Mesenchymal stem cell (in vitro differentiated cells and primary cell): ENCODE measurements at regions not wholly inside any gene's neighbourhood (a gene's known extent, or its start where the extent isn't known, plus 50 kb on each side); places are given as distances from the start of the nearest gene placed in this dataset.

Experiments used
- DNase-seq: peaks from one replicate; pipeline ENCODE4 v3.0.0-alpha.2; 2013
- H2AFZ ChIP-seq: one replicate; pipeline ENCODE4 v1.6.1; 2013; ENCODE audit warnings: low read depth, mild to moderate bottlenecking, control low read depth, inconsistent platforms, low read length, moderate library complexity
- H2AK5ac ChIP-seq: 2 replicates; pipeline ENCODE4 v1.6.1; 2013; ENCODE audit warnings: low read length, moderate library complexity, mild to moderate bottlenecking, inconsistent platforms; ENCODE audit not compliant: severe bottlenecking
- H2BK120ac ChIP-seq: one replicate; pipeline ENCODE4 v1.6.1; 2013; ENCODE audit warnings: low read depth, mild to moderate bottlenecking, inconsistent platforms, low read length, moderate library complexity
- H2BK12ac ChIP-seq, 2 experiments: one replicate each; pipeline ENCODE4 v1.6.1; 2013; ENCODE audit warnings: inconsistent platforms in 2 of 2, low read length in 2 of 2, mild to moderate bottlenecking in 2 of 2, moderate library complexity in 2 of 2, control low read depth in 1 of 2
- H2BK15ac ChIP-seq: one replicate; pipeline ENCODE4 v1.6.1; 2013; ENCODE audit warnings: mild to moderate bottlenecking, low read depth, inconsistent platforms; ENCODE audit not compliant: poor library complexity, severe bottlenecking
- H2BK5ac ChIP-seq: 2 replicates; pipeline ENCODE4 v1.6.1; 2013; ENCODE audit warnings: low read depth, mild to moderate bottlenecking, low read length, control low read depth, inconsistent platforms; ENCODE audit not compliant: poor library complexity, severe bottlenecking
- H3K14ac ChIP-seq, 2 experiments: one replicate each; pipeline ENCODE4 v1.6.1; 2013; ENCODE audit warnings: inconsistent platforms in 2 of 2, low read length in 2 of 2, control low read depth in 1 of 2, mild to moderate bottlenecking in 1 of 2, moderate library complexity in 1 of 2
- H3K18ac ChIP-seq, 2 experiments: one replicate each; pipeline ENCODE4 v1.6.1; 2013; ENCODE audit warnings: inconsistent platforms in 2 of 2, low read length in 2 of 2, control low read depth in 1 of 2, low read depth in 1 of 2, mild to moderate bottlenecking in 1 of 2
- H3K23ac ChIP-seq, 2 experiments: one replicate each; pipeline ENCODE4 v1.6.1; 2013; ENCODE audit warnings: inconsistent platforms in 2 of 2, low read length in 2 of 2, mild to moderate bottlenecking in 2 of 2, moderate library complexity in 2 of 2, control low read depth in 1 of 2
- H3K27ac ChIP-seq: 2 replicates; pipeline ENCODE4 v1.5.1; 2013; ENCODE audit warnings: mild to moderate bottlenecking, moderate library complexity, low read length, control low read depth, inconsistent platforms; ENCODE audit not compliant: poor library complexity, severe bottlenecking
- H3K27me3 ChIP-seq, 2 experiments: 2 replicates each; pipeline versions ENCODE4 v1.6.1 to v1.7.0; 2013; ENCODE audit warnings: low read length in 2 of 2, mild to moderate bottlenecking in 2 of 2, moderate library complexity in 2 of 2, control low read depth in 1 of 2, inconsistent platforms in 1 of 2; ENCODE audit not compliant: control insufficient read depth in 1 of 2, insufficient read depth in 1 of 2
- H3K36me3 ChIP-seq, 2 experiments: 2 replicates each; pipeline versions ENCODE4 v1.6.1 to v1.7.0; 2013; ENCODE audit warnings: low read length in 2 of 2, control low read depth in 1 of 2, inconsistent platforms in 1 of 2, low read depth in 1 of 2, mild to moderate bottlenecking in 1 of 2; ENCODE audit not compliant: insufficient read depth in 2 of 2, control insufficient read depth in 1 of 2
- H3K4ac ChIP-seq, 2 experiments: one replicate each; pipeline ENCODE4 v1.6.1; 2013; ENCODE audit warnings: inconsistent platforms in 2 of 2, low read length in 2 of 2, mild to moderate bottlenecking in 2 of 2, moderate library complexity in 2 of 2, control low read depth in 1 of 2, low read depth in 1 of 2
- H3K4me1 ChIP-seq: 2 replicates; pipeline ENCODE4 v1.6.1; 2013; ENCODE audit warnings: low read depth, low read length, control low read depth; ENCODE audit not compliant: control insufficient read depth, insufficient read depth
- H3K4me2 ChIP-seq: 2 replicates; pipeline ENCODE4 v1.6.1; 2013; ENCODE audit warnings: low read length, mild to moderate bottlenecking, inconsistent platforms; ENCODE audit not compliant: poor library complexity, severe bottlenecking
- H3K4me3 ChIP-seq, 2 experiments: 2 replicates each; pipeline versions ENCODE4 v1.5.1 to v1.7.0; 2013; ENCODE audit warnings: low read length in 2 of 2, mild to moderate bottlenecking in 2 of 2, control low read depth in 1 of 2, low read depth in 1 of 2; ENCODE audit not compliant: insufficient read depth in 1 of 2
- H3K79me1 ChIP-seq: replicated peaks from 2 replicates; pipeline ENCODE4 v1.6.1; 2013; ENCODE audit warnings: mild to moderate bottlenecking, control low read depth, low read length, inconsistent platforms; ENCODE audit not compliant: poor library complexity, severe bottlenecking
- H3K9ac ChIP-seq: 2 replicates; pipeline ENCODE4 v1.7.0; 2013; ENCODE audit warnings: mild to moderate bottlenecking, low read length, moderate library complexity
- H3K9me3 ChIP-seq: 2 replicates; pipeline ENCODE4 v1.7.0; 2013; ENCODE audit warnings: mild to moderate bottlenecking, low read length; ENCODE audit not compliant: control insufficient read depth
- H4K8ac ChIP-seq: one replicate; pipeline ENCODE4 v1.6.1; 2013; ENCODE audit warnings: inconsistent platforms, mild to moderate bottlenecking, low read length, moderate library complexity
- H4K91ac ChIP-seq: one replicate; pipeline ENCODE4 v1.6.1; 2013; ENCODE audit warnings: mild to moderate bottlenecking, low read length, inconsistent platforms
- WGBS: methylation state at CpG from one replicate; pipeline ENCODE4 v1.1.7; 2013; ENCODE audit warnings: mixed read lengths; 5-methylcytosine and 5-hydroxymethylcytosine counted together

DNA sequence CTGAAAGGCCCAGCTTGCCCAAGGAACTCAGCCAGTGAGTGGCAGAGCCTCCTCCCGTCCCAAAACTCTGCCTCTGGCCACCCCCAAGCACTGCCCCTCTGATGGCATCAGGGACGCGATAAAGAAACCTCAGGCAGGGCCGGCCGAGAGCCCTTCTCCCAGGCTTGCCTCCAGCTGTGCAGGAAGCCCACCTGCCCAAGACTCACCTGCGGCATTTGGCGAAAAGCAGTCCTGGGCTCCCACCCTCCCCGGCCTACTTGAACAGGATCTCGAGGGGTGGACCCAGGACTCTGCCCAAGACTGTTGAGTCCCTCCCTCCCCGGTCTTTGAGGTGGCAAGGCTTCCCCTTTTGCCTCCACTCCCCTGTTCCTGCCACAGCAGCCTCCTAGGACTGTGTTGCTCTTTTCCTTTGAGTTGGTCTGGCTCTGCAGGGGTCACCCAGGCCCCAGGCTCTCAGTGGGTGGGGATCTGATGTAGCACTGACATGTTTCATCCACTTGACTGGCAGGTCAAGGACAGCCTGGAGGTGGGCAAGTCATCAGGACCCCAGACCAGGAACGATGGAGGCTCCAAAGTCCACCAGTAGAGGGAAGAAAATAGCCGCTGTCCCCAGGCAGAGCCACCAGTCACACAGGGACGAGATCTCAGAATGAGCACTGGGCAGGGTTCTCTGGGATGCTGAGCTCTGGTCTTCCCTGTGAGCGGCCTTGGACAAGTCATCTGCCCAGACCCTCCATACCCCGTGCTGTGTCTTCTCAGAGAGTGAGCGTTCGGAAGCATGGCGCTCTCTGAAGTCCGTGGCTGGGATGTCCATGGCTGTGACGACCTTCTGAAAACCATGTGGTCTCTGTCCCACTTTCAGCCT, 111.0 kb upstream of the TNRC6C start:
- no peak overlapping the region for H3K4me3 ChIP-seq
- 88% methylated on average over 20 of the region's 20 CpGs for WGBS
- H3K4ac ChIP-seq: no peak overlapping the region
- H2BK120ac ChIP-seq: no peak overlapping the region
- no peaks in the 10 kb centered on the region for H3K36me3 ChIP-seq
- peaks cover 28 to 46% of the 10 kb centered on the region in 2 experiments for H3K27me3 ChIP-seq
- H3K18ac ChIP-seq: no peak overlapping the region
- H2BK15ac ChIP-seq: no peak overlapping the region
- H4K8ac ChIP-seq: no peak overlapping the region
- no peak overlapping the region for H2AK5ac ChIP-seq
- H3K23ac ChIP-seq: no peak overlapping the region
- no peak for DNase-seq
- no peak overlapping the region for H3K14ac ChIP-seq
- H2BK12ac ChIP-seq: no peak overlapping the region
- H2BK5ac ChIP-seq: no peak overlapping the region
- H3K9me3 ChIP-seq: no peaks in the 10 kb centered on the region
- no peak overlapping the region for H3K4me2 ChIP-seq
- H2AFZ ChIP-seq: no peak overlapping the region
- no peak overlapping the region for H3K27ac ChIP-seq
- peaks cover 8% of the 10 kb centered on the region for H3K4me1 ChIP-seq
- H3K79me1 ChIP-seq: no peaks in the 10 kb centered on the region
- no peak overlapping the region for H4K91ac ChIP-seq
- H3K9ac ChIP-seq: no peak overlapping the region

GRCh38 chr17:77848257-77848656, 110.2 kb upstream of the TNRC6C start:
- Histone ChIP-seq H3K4me3 (no peak overlapping the region), H3K23ac (no peak overlapping the region), H3K27ac (no peak overlapping the region), H3K4me1 (peaks cover 2% of the 10 kb centered on the region), H3K18ac (no peak overlapping the region), H2AFZ (no peak overlapping the region), H2BK12ac (no peak overlapping the region), H2AK5ac (no peak overlapping the region), H3K9ac (no peak overlapping the region), H4K91ac (no peak overlapping the region), H3K36me3 (no peaks in the 10 kb centered on the region), H4K8ac (no peak overlapping the region), H2BK120ac (no peak overlapping the region), H3K4ac (no peak overlapping the region), H3K4me2 (no peak overlapping the region), H3K14ac (no peak overlapping the region), H2BK15ac (no peak overlapping the region), H3K27me3 (peaks cover 30 to 51% of the 10 kb centered on the region in 2 experiments), H2BK5ac (no peak overlapping the region), H3K79me1 (no peaks in the 10 kb centered on the region), H3K9me3 (no peaks in the 10 kb centered on the region)
- 92% methylated on average over 12 of the region's 12 CpGs for whole genome bisulfite sequencing
- DNase-seq: no peak

- WGBS: 90% methylated on average over 6 of the region's 6 CpGs
These were observed 109.3 kb upstream of the TNRC6C start for GRCh38 chr17:77849239-77849638.

GRCh38 chr17:77851921-77852320, 106.6 kb upstream of the TNRC6C start:
- no peaks in the 10 kb centered on the region for H3K9me3 ChIP-seq
- H3K4me1 ChIP-seq: peaks cover 2% of the 10 kb centered on the region
- no peak overlapping the region for H3K27ac ChIP-seq
- H3K23ac ChIP-seq: no peak overlapping the region
- H3K36me3 ChIP-seq: no peaks in the 10 kb centered on the region
- DNase-seq: no peak
- H4K8ac ChIP-seq: no peak overlapping the region
- H3K14ac ChIP-seq: no peak overlapping the region
- no peak overlapping the region for H2AK5ac ChIP-seq
- H2AFZ ChIP-seq: no peak overlapping the region
- H3K4me2 ChIP-seq: no peak overlapping the region
- H2BK5ac ChIP-seq: no peak overlapping the region
- H2BK15ac ChIP-seq: no peak overlapping the region
- H4K91ac ChIP-seq: peak overlapping the region; percentile 19
- no peak overlapping the region for H3K4me3 ChIP-seq
- no peak overlapping the region for H3K18ac ChIP-seq
- no peaks in the 10 kb centered on the region for H3K79me1 ChIP-seq
- H2BK12ac ChIP-seq: no peak overlapping the region
- H3K9ac ChIP-seq: no peak overlapping the region
- 92% methylated on average over 5 of the region's 5 CpGs for WGBS
- no peak overlapping the region for H2BK120ac ChIP-seq
- peaks cover 28 to 66% of the 10 kb centered on the region in 2 experiments for H3K27me3 ChIP-seq
- peak overlapping the region in 1 of 2 experiments; percentile 9 for H3K4ac ChIP-seq

More at GRCh38 chr17:77849239-77849638, 109.3 kb upstream of the TNRC6C start:
- Histone ChIP-seq H2BK5ac (no peak overlapping the region), H3K14ac (no peak overlapping the region), H3K36me3 (no peaks in the 10 kb centered on the region), H3K4me3 (no peak overlapping the region), H3K9me3 (no peaks in the 10 kb centered on the region), H3K4ac (no peak overlapping the region), H3K9ac (no peak overlapping the region), H2AK5ac (no peak overlapping the region), H3K4me1 (peaks cover 2% of the 10 kb centered on the region), H3K18ac (no peak overlapping the region), H2BK120ac (no peak overlapping the region), H3K79me1 (no peaks in the 10 kb centered on the region), H2AFZ (no peak overlapping the region), H3K27me3 (peaks cover 37 to 59% of the 10 kb centered on the region in 2 experiments), H3K23ac (no peak overlapping the region), H4K91ac (no peak overlapping the region), H2BK15ac (no peak overlapping the region), H3K4me2 (no peak overlapping the region), H3K27ac (no peak overlapping the region), H4K8ac (no peak overlapping the region), H2BK12ac (no peak overlapping the region)
- DNase-seq: no peak
